NCI-H1048 (cell line): ENCODE measurements at regions not wholly inside any gene's neighbourhood (a gene's known extent, or its start where the extent isn't known, plus 50 kb on each side); places are given as distances from the start of the nearest gene placed in this dataset.

Experiments used
- DNase-seq: peaks from one replicate; lab custom pipeline; 2025; lab: John Stamatoyannopoulos, UW

DNA sequence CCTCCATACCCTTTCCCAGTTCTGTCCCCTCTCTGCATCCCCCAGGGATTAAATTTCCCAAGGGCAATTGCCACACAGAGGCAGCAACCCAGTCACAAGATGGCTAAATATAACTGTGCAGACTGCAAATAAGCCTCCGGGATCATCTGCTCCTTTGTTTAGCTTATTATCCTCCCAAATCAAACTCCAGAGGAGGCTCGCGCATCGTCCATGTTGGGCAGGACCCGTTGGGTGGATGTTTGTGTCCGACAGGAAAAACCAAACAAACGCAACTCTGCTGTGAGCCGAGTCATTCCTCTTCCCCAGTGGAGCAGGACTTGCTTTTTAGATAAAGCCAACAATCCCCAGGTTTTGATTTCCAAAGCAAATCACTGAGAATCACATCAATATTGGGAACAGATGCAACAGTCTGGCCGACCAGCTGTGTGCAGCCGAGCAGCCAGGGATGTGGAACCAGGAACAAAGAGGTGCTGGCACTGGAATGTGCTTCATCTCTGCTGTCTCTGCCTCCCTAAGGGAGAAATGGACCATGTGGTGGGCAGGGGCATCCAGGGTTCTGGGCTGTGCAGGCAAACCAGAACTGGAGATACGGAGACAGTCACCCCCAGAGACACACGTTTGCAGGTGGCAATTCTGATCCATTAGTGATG is 89.8 kb downstream of the PTTG1 start:
- no peak for DNase-seq
